ENCODE measurements at regions not wholly inside any gene's neighbourhood (a gene's known extent, or its start where the extent isn't known, plus 50 kb on each side); places are given as distances from the start of the nearest gene placed in this dataset.

GRCh38 chr2:121015971-121016485, 269.0 kb downstream of the TFCP2L1 start:
- no peak for TF ChIP-seq POLR2A (IDR thresholded peaks at IDR 0.05)
- TF ChIP-seq, protein P1, sequence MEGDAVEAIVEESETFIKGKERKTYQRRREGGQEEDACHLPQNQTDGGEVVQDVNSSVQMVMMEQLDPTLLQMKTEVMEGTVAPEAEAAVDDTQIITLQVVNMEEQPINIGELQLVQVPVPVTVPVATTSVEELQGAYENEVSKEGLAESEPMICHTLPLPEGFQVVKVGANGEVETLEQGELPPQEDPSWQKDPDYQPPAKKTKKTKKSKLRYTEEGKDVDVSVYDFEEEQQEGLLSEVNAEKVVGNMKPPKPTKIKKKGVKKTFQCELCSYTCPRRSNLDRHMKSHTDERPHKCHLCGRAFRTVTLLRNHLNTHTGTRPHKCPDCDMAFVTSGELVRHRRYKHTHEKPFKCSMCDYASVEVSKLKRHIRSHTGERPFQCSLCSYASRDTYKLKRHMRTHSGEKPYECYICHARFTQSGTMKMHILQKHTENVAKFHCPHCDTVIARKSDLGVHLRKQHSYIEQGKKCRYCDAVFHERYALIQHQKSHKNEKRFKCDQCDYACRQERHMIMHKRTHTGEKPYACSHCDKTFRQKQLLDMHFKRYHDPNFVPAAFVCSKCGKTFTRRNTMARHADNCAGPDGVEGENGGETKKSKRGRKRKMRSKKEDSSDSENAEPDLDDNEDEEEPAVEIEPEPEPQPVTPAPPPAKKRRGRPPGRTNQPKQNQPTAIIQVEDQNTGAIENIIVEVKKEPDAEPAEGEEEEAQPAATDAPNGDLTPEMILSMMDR (IDR thresholded peaks at IDR 0.05), result no peak
- TF ChIP-seq POLR2AphosphoS5 (IDR thresholded peaks at IDR 0.05), result no peak

All from stomach (tissue), 4 donors.